Heart left ventricle (tissue), 13 donors: ENCODE measurements at regions not wholly inside any gene's neighbourhood (a gene's known extent, or its start where the extent isn't known, plus 50 kb on each side); places are given as distances from the start of the nearest gene placed in this dataset.

Source experiments
- POLR2A ChIP-seq, 2 donors: fragments of 450-650 bp; IDR thresholded peaks; one replicate each; pipeline ENCODE4 v1.6.1; 2017; ENCODE audit warnings: antibody characterized with exemption in 2 of 2, mild to moderate bottlenecking in 2 of 2, moderate library complexity in 2 of 2
- TF ChIP-seq, protein P1 (sequence below), 12 donors: fragments of 200-600 bp; sonication (generic) in 4 of 12; IDR thresholded peaks; one replicate each; pipeline versions ENCODE4 v1.5.0 to v1.8.0; 2018 to 2022; ENCODE audit warnings: antibody characterized with exemption in 12 of 12, mild to moderate bottlenecking in 5 of 12
- donor health status: ischemic (EF 13 %, LVEDD 7.1; RV severe dilation, severe dysfunction).
- donor health status: DM: no; HTN: yes; CAD: no.
- donor health status: DM: no; HTN: no; CAD: no.
- donor health status: ischemic (EF 25% LVEDD 6.9; RV normal size, moderate dysfunction).
- donor health status: ischemic (EF 25% LVEDD 5.7; RV mildly dilated, moderate dysfunction).
- donor health status: ischemic (EF 35%, LVEDD 5.7; RV mildly dilated, moderate dysfunction).
- donor health status: nonischemic (EF 11% LVEDD 7.7; RV severe dilation, severe dysfunction).
- donor health status: DM: yes; HTN: yes; CAD: no.
- donor health status: PGD.
- donor health status: ischemic (EF 29% LVEDD 5.4; RV normal size, mild dysfunction).
- donor health status: nonischemic (EF 23%, LVEDD 6.1; RV moderate dilation, normal function).

DNA sequence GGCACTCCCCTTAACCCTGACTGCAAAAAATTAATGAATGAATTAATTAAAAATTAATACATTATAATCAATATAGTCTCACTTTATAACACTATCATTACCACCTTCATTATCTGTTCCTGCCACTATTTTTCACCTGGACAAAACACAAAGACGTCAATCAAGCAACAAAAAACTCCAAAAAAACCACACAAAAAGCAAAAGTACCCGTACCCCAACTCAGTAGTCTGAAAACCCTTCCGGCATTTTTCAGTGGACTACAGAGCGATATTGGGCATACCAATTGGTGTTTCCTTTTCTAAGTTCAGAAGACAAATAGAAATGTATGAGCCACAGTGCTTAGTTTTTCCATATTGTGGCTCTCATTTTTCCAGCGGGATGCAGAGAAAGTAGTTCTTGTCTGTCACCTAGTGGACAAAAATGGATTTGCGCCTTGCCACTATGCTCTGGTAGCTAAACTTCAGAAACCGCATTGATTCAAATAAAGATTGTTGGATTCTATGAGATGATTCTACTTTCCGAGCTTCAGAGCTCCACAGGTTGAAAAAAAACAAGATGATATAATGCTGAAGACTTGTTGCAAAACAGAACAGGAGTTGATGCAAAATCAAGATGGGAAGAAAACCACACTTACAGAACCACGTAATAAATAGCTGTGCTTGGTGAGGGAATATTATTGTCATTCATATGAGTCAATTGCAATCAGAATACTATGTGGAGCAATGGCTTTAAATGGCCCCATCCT, 50.6 kb upstream of the ITGB1 start:
- TF ChIP-seq, protein P1, sequence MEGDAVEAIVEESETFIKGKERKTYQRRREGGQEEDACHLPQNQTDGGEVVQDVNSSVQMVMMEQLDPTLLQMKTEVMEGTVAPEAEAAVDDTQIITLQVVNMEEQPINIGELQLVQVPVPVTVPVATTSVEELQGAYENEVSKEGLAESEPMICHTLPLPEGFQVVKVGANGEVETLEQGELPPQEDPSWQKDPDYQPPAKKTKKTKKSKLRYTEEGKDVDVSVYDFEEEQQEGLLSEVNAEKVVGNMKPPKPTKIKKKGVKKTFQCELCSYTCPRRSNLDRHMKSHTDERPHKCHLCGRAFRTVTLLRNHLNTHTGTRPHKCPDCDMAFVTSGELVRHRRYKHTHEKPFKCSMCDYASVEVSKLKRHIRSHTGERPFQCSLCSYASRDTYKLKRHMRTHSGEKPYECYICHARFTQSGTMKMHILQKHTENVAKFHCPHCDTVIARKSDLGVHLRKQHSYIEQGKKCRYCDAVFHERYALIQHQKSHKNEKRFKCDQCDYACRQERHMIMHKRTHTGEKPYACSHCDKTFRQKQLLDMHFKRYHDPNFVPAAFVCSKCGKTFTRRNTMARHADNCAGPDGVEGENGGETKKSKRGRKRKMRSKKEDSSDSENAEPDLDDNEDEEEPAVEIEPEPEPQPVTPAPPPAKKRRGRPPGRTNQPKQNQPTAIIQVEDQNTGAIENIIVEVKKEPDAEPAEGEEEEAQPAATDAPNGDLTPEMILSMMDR (IDR thresholded peaks at IDR 0.05) = peak; percentile 96 to 100 (median 99)
- TF ChIP-seq POLR2A (IDR thresholded peaks at IDR 0.05) = no peak
